Activated naive CD8-positive, alpha-beta T cell treated with anti-CD3 and anti-CD28 coated beads, Interleukin-2, amount 10 ng/mL, durations not matched to agents 7 days and 5 days (primary cell): ENCODE measurements at regions not wholly inside any gene's neighbourhood (a gene's known extent, or its start where the extent isn't known, plus 50 kb on each side); places are given as distances from the start of the nearest gene placed in this dataset.

Experiments used
- ATAC-seq: fragments of 150-1000 bp; cut with Tn5 transposase; one replicate; pipeline ENCODE4 v1.10.0; 2021; ENCODE audit warnings: low read depth, moderate library complexity
- POLR2A ChIA-PET: fragments of 350-600 bp; sonication (Branson Sonifier 250); formaldehyde crosslinking; loops from one replicate; lab custom pipeline; 2021; ENCODE audit warnings: antibody characterized with exemption; lab: Charles Lee
- DNase-seq: peaks from one replicate; pipeline ENCODE4 v3.0.0; 2021
- H3K27ac Mint-ChIP-seq: one replicate; pipeline ENCODE4 v1.8.0; 2022; ENCODE audit warnings: mild to moderate bottlenecking, mixed read lengths
- H3K27me3 Mint-ChIP-seq: one replicate; pipeline ENCODE4 v1.8.0; 2022; ENCODE audit warnings: mild to moderate bottlenecking, moderate library complexity, mixed read lengths
- H3K36me3 Mint-ChIP-seq: one replicate; pipeline ENCODE4 v1.8.0; 2021; ENCODE audit warnings: mild to moderate bottlenecking, mixed read lengths
- H3K4me1 Mint-ChIP-seq: one replicate; pipeline ENCODE4 v1.8.0; 2021; ENCODE audit warnings: mixed read lengths
- H3K4me3 Mint-ChIP-seq: one replicate; pipeline ENCODE4 v1.8.0; 2022; ENCODE audit warnings: mild to moderate bottlenecking, moderate library complexity, mixed read lengths
- H3K9me3 Mint-ChIP-seq: one replicate; pipeline ENCODE4 v1.8.0; 2021; ENCODE audit warnings: mixed read lengths

GRCh38 chr3:72341380-72341770, 506.9 kb downstream of the SHQ1 start:
- Mint-ChIP-seq H3K36me3 (no peaks in the 10 kb centered on the region), H3K27ac (no peak overlapping the region), H3K4me3 (no peak overlapping the region), H3K27me3 (no peaks in the 10 kb centered on the region), H3K4me1 (peaks cover 42% of the 10 kb centered on the region), H3K9me3 (no peaks in the 10 kb centered on the region)
- POLR2A ChIA-PET: no interaction called here
- ATAC-seq (no peak), DNase-seq (no peak)

GRCh38 chr3:72340476-72341379, 507.5 kb downstream of the SHQ1 start:
- no peak for DNase-seq
- H3K4me1 Mint-ChIP-seq: peaks cover 35% of the 10 kb centered on the region
- H3K9me3 Mint-ChIP-seq: no peaks in the 10 kb centered on the region
- POLR2A ChIA-PET: no interaction called here
- H3K27ac Mint-ChIP-seq: no peak overlapping the region
- H3K36me3 Mint-ChIP-seq: no peaks in the 10 kb centered on the region
- no peak overlapping the region for H3K4me3 Mint-ChIP-seq
- no peaks in the 10 kb centered on the region for H3K27me3 Mint-ChIP-seq
- no peak for ATAC-seq

GRCh38 chr3:72340056-72340455, 508.2 kb downstream of the SHQ1 start:
- Mint-ChIP-seq H3K9me3 (no peaks in the 10 kb centered on the region), H3K4me3 (no peak overlapping the region), H3K4me1 (peaks cover 29% of the 10 kb centered on the region), H3K36me3 (no peaks in the 10 kb centered on the region), H3K27me3 (no peaks in the 10 kb centered on the region), H3K27ac (no peak overlapping the region)
- ATAC-seq: no peak
- no peak for DNase-seq
- POLR2A ChIA-PET: no interaction called here

GRCh38 chr3:72339670-72340030, 508.6 kb downstream of the SHQ1 start:
- DNase-seq (no peak), ATAC-seq (no peak)
- Mint-ChIP-seq H3K36me3 (no peaks in the 10 kb centered on the region), H3K27ac (no peak overlapping the region), H3K27me3 (no peaks in the 10 kb centered on the region), H3K9me3 (no peaks in the 10 kb centered on the region), H3K4me1 (peaks cover 25% of the 10 kb centered on the region), H3K4me3 (no peak overlapping the region)
- POLR2A ChIA-PET: no interaction called here

- Mint-ChIP-seq H3K4me3 (no peak overlapping the region), H3K27me3 (no peaks in the 10 kb centered on the region), H3K36me3 (no peaks in the 10 kb centered on the region), H3K27ac (no peak overlapping the region), H3K4me1 (peaks cover 20% of the 10 kb centered on the region), H3K9me3 (no peaks in the 10 kb centered on the region)
- ATAC-seq (no peak), DNase-seq (no peak)
- POLR2A ChIA-PET: no interaction called here
Measured at GRCh38 chr3:72338942-72339669, 509.1 kb downstream of the SHQ1 start.

GRCh38 chr3:72338082-72338941, 509.9 kb downstream of the SHQ1 start:
- Mint-ChIP-seq H3K9me3 (no peaks in the 10 kb centered on the region), H3K27me3 (no peaks in the 10 kb centered on the region), H3K4me3 (no peak overlapping the region), H3K4me1 (peaks cover 12% of the 10 kb centered on the region), H3K27ac (no peak overlapping the region), H3K36me3 (no peaks in the 10 kb centered on the region)
- no peak for DNase-seq
- POLR2A ChIA-PET: no interaction called here
- ATAC-seq: no peak

- DNase-seq (no peak), ATAC-seq (no peak)
- no peaks in the 10 kb centered on the region for H3K36me3 Mint-ChIP-seq
- no peak overlapping the region for H3K27ac Mint-ChIP-seq
- no peak overlapping the region for H3K4me3 Mint-ChIP-seq
- H3K4me1 Mint-ChIP-seq: peaks cover 3% of the 10 kb centered on the region
- POLR2A ChIA-PET: no interaction called here
- no peaks in the 10 kb centered on the region for H3K9me3 Mint-ChIP-seq
- no peaks in the 10 kb centered on the region for H3K27me3 Mint-ChIP-seq
Measured at GRCh38 chr3:72337480-72337855, 510.8 kb downstream of the SHQ1 start.

GRCh38 chr3:72336821-72337479, 511.3 kb downstream of the SHQ1 start:
- H3K9me3 Mint-ChIP-seq: no peaks in the 10 kb centered on the region
- peaks cover 2% of the 10 kb centered on the region for H3K27me3 Mint-ChIP-seq
- DNase-seq: no peak
- H3K4me3 Mint-ChIP-seq: no peak overlapping the region
- ATAC-seq: no peak
- peaks cover 2% of the 10 kb centered on the region for H3K4me1 Mint-ChIP-seq
- no peaks in the 10 kb centered on the region for H3K36me3 Mint-ChIP-seq
- no peak overlapping the region for H3K27ac Mint-ChIP-seq
- POLR2A ChIA-PET: no interaction called here

- POLR2A ChIA-PET: no interaction called here
- no peak for DNase-seq
- Mint-ChIP-seq H3K4me1 (no peaks in the 10 kb centered on the region), H3K36me3 (no peaks in the 10 kb centered on the region), H3K27ac (no peak overlapping the region), H3K9me3 (no peaks in the 10 kb centered on the region), H3K4me3 (no peak overlapping the region), H3K27me3 (peaks cover 3% of the 10 kb centered on the region)
- no peak for ATAC-seq
Measured at GRCh38 chr3:72336114-72336651, 512.1 kb downstream of the SHQ1 start.

- peaks cover 3% of the 10 kb centered on the region for H3K27me3 Mint-ChIP-seq
- H3K9me3 Mint-ChIP-seq: no peaks in the 10 kb centered on the region
Measured at GRCh38 chr3:72335458-72336095, 512.7 kb downstream of the SHQ1 start.

GRCh38 chr3:72334681-72335457, 513.4 kb downstream of the SHQ1 start:
- POLR2A ChIA-PET: no interaction called here
- H3K36me3 Mint-ChIP-seq: no peaks in the 10 kb centered on the region
- DNase-seq (no peak), ATAC-seq (no peak)
- H3K27ac Mint-ChIP-seq: no peak overlapping the region
- peaks cover 3% of the 10 kb centered on the region for H3K27me3 Mint-ChIP-seq
- H3K4me1 Mint-ChIP-seq: no peaks in the 10 kb centered on the region
- no peak overlapping the region for H3K4me3 Mint-ChIP-seq
- no peaks in the 10 kb centered on the region for H3K9me3 Mint-ChIP-seq

More at GRCh38 chr3:72335458-72336095, 512.7 kb downstream of the SHQ1 start:
- ATAC-seq (no peak), DNase-seq (no peak)
- POLR2A ChIA-PET: no interaction called here
- Mint-ChIP-seq H3K27ac (no peak overlapping the region), H3K4me1 (no peaks in the 10 kb centered on the region), H3K4me3 (no peak overlapping the region), H3K36me3 (no peaks in the 10 kb centered on the region)

- DNase-seq: no peak
- H3K27me3 Mint-ChIP-seq: peaks cover 9% of the 10 kb centered on the region
- H3K27ac Mint-ChIP-seq: no peak overlapping the region
- no peak overlapping the region for H3K4me3 Mint-ChIP-seq
- ATAC-seq: no peak
- no peaks in the 10 kb centered on the region for H3K36me3 Mint-ChIP-seq
- POLR2A ChIA-PET: no interaction called here
- peaks cover 1% of the 10 kb centered on the region for H3K9me3 Mint-ChIP-seq
- no peaks in the 10 kb centered on the region for H3K4me1 Mint-ChIP-seq
Measured at GRCh38 chr3:72332689-72333088, 515.6 kb downstream of the SHQ1 start.
